ENCODE measurements at regions not wholly inside any gene's neighbourhood (a gene's known extent, or its start where the extent isn't known, plus 50 kb on each side); places are given as distances from the start of the nearest gene placed in this dataset.

GRCh38 chr7:45358287-45358686, 200.7 kb downstream of the RAMP3 start:
- no peak for DNase-seq (ENCODE audit: low spot score)

GRCh38 chr7:45359250-45359649, 201.7 kb downstream of the RAMP3 start:
- no peak for DNase-seq (ENCODE audit: low spot score)

DNA sequence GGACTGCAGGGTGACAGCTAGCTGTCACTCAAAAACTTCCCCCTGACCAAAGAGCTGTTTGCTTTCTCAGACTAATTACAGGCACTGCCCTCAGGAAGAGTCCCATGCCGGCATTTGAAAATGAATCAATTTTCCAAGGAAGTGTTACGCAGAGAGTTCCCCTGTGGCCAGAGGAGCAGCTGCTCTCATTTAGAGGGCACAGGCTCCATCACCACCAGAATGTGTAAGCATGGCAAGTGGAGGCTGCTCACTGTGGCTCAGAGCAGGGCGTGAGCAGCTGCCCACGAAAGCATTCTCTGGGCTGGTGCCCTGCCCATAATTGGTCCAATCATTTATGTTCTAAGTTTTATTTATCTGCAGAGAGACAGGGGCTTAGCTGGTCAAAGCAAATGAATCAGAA, 202.2 kb downstream of the RAMP3 start:
- no peak for DNase-seq (ENCODE audit: low spot score)

- DNase-seq (ENCODE audit: low spot score), result no peak
Measured at GRCh38 chr7:45363669-45364068, 206.1 kb downstream of the RAMP3 start.

DNA sequence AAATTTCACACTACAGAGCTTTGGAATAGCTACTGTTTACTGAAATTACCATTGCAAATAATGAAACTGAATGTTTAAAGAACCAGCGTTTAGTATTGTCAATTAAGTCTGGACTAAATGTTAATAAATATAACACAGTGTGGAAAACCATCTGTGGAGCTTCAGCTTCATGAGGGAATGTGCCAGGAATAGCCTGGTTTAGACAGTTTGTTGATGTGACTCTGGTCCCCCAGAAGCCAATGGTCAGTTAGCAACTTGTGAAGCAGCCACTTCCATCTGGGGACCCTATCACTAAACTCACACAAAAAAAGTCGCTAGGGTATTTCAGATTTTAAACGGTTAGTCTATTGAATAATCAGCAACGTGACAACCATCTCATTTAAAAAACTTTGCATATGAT, 207.8 kb downstream of the RAMP3 start:
- DNase-seq (ENCODE audit: low spot score), result no peak

- DNase-seq (ENCODE audit: low spot score), result no peak
Measured at GRCh38 chr7:45366475-45366874, 207.7 kb upstream of the ADCY1 start.

GRCh38 chr7:45367026-45367425, 207.1 kb upstream of the ADCY1 start:
- DNase-seq (ENCODE audit: low spot score), result no peak

DNA sequence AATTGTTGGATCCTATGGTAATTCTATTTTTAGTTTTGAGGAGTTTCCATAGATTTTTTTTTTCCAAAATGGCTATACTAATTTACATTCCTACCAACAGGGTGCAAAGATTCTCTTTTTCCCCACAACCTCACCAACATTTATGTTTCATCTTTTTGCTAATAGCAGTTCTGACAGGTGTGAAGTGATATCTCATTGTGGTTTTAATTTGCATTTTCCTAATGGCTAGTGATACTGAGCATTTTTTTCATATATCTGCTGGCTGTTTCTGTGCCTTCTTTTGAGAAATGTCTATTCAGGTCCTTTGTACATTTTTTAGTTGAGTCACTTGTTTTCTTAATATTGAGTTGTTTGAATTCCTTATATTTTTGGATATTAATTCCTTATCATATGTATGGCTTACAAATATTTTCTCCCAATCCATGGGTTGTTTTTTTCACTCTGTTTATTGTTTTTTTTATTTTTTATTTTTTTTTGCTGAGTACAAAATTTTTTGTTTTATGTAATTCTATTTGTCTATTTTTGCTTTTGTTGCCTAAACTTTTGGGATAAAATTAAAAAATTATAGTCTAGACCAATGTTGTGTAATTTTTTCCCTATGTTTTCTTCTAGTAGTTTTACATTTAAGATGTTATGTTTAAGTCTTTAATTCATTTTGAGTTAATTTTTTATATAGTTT, 205.9 kb upstream of the ADCY1 start:
- no peak for DNase-seq (ENCODE audit: low spot score)

GRCh38 chr7:45384499-45384898, 189.7 kb upstream of the ADCY1 start:
- no peak for DNase-seq (ENCODE audit: low spot score)

- no peak for DNase-seq (ENCODE audit: low spot score)
Measured at GRCh38 chr7:45387837-45388236, 186.3 kb upstream of the ADCY1 start.

DNA sequence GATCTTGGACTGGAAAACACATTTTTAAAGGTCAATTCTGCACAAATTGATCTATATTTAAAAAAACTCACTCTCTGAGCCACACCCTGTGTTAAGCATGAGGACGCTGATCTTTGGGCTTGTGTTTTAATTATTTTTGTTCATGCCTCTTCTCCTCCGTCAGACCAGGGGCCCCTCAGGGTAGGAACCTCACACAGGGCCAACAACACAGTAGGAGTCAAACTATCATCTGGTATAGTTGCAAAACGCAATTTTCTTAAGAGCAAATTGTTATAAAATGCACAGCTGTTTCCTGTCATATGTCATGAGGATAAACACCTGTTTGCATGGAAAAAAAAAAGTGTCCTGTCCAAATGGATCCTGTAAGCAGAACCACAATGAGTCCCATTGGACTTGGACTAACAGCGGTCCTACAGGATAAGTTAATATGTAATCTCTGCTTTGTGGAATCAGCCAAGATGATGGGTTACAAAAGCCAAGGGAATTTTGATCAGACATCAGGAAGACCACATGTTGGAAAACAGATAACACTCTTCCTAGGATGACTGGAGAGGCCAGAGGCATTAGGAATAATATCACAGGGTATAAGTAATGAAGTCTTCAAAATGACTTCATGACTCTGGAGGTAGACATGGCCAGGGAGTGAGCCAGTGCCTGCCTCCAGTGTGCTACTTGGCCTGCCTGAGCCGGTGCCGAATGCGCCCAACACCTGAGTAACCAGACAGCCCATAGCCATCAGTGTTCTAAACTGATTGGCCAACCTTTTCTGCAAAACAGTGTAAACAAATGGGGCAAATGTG, 184.9 kb upstream of the ADCY1 start:
- DNase-seq (ENCODE audit: low spot score), result no peak

DNA sequence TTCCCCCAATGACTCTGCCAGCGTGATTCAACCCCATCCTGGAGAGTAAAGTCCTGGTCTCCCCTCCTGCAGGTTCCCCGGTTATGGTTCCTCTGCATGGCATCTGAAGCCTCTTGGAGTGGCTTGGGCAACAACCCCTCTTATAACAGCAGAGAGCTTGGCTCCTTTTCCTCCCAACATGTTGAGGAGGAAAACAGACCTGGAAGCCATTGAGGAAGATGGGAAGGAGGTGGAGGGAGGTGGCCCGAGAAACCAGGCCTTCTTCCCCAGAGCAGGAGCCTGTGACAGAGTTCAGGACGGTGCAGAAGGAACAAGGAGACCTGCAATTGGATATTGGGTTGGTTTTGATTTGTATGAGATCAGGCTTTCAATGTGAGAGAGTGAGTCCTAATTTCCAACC, 184.0 kb upstream of the ADCY1 start:
- no peak for DNase-seq (ENCODE audit: low spot score)

- no peak for DNase-seq (ENCODE audit: low spot score)
Measured at GRCh38 chr7:45390731-45391130, 183.4 kb upstream of the ADCY1 start.

GRCh38 chr7:45391618-45392451, 182.3 kb upstream of the ADCY1 start:
- no peak for DNase-seq (ENCODE audit: low spot score)

GRCh38 chr7:45394117-45394708, 180.0 kb upstream of the ADCY1 start:
- DNase-seq (ENCODE audit: low spot score), result no peak

DNA sequence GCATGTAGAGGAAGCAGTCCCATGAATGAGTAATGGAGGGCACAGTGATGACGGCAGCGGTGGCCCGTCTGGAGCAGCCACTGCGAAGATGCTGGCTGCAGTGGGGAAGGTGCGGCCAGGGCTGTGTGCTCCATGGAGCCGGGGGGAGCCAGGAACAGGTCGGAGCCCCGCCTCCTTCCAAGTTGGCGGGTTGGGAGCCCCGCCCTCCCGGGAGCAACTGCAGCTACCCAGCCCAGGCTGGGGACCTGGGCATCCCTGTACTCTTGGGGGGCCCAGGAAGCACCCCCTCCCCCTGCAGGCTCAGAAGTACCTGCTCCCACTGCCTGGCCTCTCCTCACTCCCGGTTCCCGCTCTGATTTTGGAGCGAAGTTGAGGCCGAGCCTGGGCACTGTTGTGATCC, 175.1 kb upstream of the ADCY1 start:
- no peak for DNase-seq (ENCODE audit: low spot score)

- DNase-seq (ENCODE audit: low spot score), result no peak
Measured at GRCh38 chr7:45400680-45401079, 173.5 kb upstream of the ADCY1 start.

DNA sequence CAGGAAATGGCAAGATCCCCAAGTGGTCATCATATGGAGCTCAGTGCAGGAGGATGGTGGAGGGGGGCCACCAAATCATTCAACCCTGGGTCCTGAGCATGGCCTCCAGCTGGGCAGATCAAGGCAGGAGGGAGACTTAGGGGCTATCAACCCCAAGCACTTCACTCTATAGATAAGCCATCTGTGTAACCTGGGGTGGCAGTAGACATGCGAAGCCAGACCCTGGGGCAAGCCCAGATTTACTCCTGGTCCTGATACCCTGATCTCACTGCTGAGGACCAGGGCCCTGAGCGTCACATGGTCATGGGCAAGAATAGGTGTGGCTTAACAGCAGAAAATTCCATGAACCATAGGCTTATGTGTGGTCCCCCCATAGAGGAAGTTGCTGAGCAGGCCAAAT, 173.0 kb upstream of the ADCY1 start:
- DNase-seq (ENCODE audit: low spot score), result no peak

GRCh38 chr7:45401851-45402250, 172.3 kb upstream of the ADCY1 start:
- DNase-seq (ENCODE audit: low spot score), result no peak

GRCh38 chr7:45402480-45403218, 171.5 kb upstream of the ADCY1 start:
- no peak for DNase-seq (ENCODE audit: low spot score)

DNA sequence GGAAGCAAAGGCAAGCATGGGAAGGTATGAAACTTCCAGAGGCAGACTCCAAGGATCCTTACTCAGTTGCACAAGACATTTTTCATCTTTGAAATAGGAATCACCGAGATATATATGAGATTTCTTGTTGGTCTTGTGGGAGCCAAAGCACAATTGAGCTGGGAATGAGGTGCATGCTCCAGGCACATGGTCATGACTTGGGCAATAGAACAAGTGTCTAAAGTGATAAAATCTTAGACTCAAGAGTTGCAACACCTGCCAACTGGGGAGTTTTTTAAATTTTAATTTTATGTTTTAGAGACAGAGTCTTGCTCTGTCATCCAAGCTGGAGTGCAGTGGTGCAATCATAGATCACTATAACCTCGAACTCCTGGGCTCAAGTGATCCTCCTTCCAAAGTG, 169.5 kb upstream of the ADCY1 start:
- DNase-seq (ENCODE audit: low spot score), result no peak
